GM21529 (cell line): ENCODE measurements at regions not wholly inside any gene's neighbourhood (a gene's known extent, or its start where the extent isn't known, plus 50 kb on each side); places are given as distances from the start of the nearest gene placed in this dataset.
"Not testable (repeated sequence)": the region's sequence is repeated elsewhere in the genome, so short reads cannot be mapped to it uniquely, and the experiment has no call there.

Experiments
- ATAC-seq: cut with Tn5 transposase; IDR thresholded peaks from one replicate; pipeline ENCODE4 v1.9.1; 2021; ENCODE audit not compliant: unreplicated experiment

GRCh38 chr21:35482096-35482495 lies 433.0 kb upstream of the RUNX1 start:
- ATAC-seq = no peak

- no peak for ATAC-seq
Observed at GRCh38 chr21:35481005-35481404, 431.9 kb upstream of the RUNX1 start.

GRCh38 chr21:35479529-35479928 lies 430.4 kb upstream of the RUNX1 start:
- no peak for ATAC-seq

GRCh38 chr21:35479065-35479448 lies 430.0 kb upstream of the RUNX1 start:
- ATAC-seq = no peak

- no peak for ATAC-seq
Observed at GRCh38 chr21:35478161-35479064, 429.3 kb upstream of the RUNX1 start.

GRCh38 chr21:35477622-35478021 lies 428.5 kb upstream of the RUNX1 start:
- ATAC-seq = no peak

- no peak for ATAC-seq
Observed at GRCh38 chr21:35476621-35477395, 427.7 kb upstream of the RUNX1 start.

GRCh38 chr21:35475762-35476161 lies 426.7 kb upstream of the RUNX1 start:
- no peak for ATAC-seq

GRCh38 chr21:35475009-35475408 lies 425.9 kb upstream of the RUNX1 start:
- ATAC-seq = no peak

- no peak for ATAC-seq
Observed at GRCh38 chr21:35473496-35473895, 424.4 kb upstream of the RUNX1 start.

- ATAC-seq = no peak
Observed at GRCh38 chr21:35470522-35470921, 421.4 kb upstream of the RUNX1 start.

GRCh38 chr21:35469498-35469897 lies 420.4 kb upstream of the RUNX1 start:
- no peak for ATAC-seq

GRCh38 chr21:35468991-35469390 lies 419.9 kb upstream of the RUNX1 start:
- no peak for ATAC-seq

- no peak for ATAC-seq
Observed at GRCh38 chr21:35467566-35467965, 418.5 kb upstream of the RUNX1 start.

- not testable (repeated sequence) for ATAC-seq
Observed at GRCh38 chr21:35466681-35467080, 417.6 kb upstream of the RUNX1 start.

GRCh38 chr21:35465741-35466140 lies 416.6 kb upstream of the RUNX1 start:
- no peak for ATAC-seq

GRCh38 chr21:35461700-35462099 lies 412.6 kb upstream of the RUNX1 start:
- no peak for ATAC-seq

- no peak for ATAC-seq
Observed at GRCh38 chr21:35460441-35460840, 411.3 kb upstream of the RUNX1 start.

GRCh38 chr21:35458405-35458804 lies 409.3 kb upstream of the RUNX1 start:
- ATAC-seq = no peak

GRCh38 chr21:35457097-35457804 lies 408.1 kb upstream of the RUNX1 start:
- no peak for ATAC-seq

- no peak for ATAC-seq
Observed at GRCh38 chr21:35451276-35451675, 402.2 kb upstream of the RUNX1 start.

- no peak for ATAC-seq
Observed at GRCh38 chr21:35450830-35451229, 401.7 kb upstream of the RUNX1 start.
